NOMO-1 (cell line): ENCODE measurements at regions not wholly inside any gene's neighbourhood (a gene's known extent, or its start where the extent isn't known, plus 50 kb on each side); places are given as distances from the start of the nearest gene placed in this dataset.

Source experiments
- DNase-seq, 2 experiments: peaks; one replicate each; lab custom pipeline; 2025; ENCODE audit not compliant: unreplicated experiment in 2 of 2; lab: John Stamatoyannopoulos, UW

DNA sequence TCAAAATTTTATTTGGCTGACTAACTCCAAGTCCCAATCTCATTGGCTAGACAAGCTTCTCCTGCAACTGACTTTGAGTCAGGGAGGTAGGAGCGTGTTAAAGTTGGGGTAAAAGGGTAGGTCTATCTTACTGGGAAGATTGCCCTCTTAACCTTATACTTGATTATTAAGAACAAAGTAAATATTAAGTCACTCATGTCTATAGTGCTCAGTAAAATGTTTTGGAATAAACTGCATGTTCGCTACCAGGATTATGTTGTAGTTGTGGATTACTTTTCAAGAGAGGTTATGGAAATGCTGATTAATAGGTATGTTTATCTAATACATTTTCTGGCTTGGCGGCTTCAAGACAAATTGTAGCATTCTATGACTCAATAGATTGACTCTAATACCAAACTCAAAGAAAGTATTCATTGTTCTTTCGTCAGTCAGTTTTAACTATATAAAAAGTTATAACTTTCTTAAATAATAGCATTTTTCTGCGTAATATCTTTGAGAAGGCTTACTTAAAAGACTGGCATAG, 539.1 kb downstream of the PSAT1 start:
- no peak for DNase-seq

DNA sequence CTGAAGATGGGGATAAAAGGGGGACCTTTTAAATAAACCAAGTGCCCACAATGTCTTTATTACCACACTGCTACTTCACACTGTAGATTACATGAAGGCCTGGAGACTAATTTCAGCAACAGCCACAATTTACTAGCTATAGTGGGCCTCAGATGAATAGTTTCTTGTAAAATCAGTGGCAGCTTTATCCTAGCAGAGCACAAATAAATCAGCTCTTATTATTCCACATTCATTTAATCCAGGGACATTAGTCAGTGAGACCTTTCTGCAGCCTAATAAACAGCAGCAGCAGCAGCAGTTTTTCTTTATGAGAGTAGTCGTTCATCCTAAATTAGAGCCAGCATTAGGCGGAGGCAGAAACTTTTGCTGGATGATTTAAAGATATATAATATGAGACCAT, 542.3 kb downstream of the PSAT1 start:
- no peak for DNase-seq

DNA sequence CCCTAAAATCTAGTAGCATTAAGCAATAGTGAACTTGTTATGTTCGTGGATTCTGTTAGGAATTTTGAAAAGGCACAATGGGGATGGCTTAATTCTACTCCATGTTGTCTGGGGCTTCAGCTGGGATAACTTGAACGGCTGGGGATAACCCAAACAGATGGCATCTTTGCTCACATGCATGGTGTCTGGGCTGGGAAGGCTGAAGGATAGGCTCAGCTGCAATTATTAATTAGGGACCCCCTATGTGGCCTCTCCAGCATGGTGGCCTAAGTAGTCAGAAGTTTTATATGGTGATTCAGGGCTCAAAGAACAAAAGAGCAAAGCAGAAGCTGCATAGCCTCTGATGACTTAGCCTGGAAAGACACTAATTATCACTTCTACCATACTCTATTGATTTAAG, 551.1 kb downstream of the PSAT1 start:
- DNase-seq, result no peak

DNA sequence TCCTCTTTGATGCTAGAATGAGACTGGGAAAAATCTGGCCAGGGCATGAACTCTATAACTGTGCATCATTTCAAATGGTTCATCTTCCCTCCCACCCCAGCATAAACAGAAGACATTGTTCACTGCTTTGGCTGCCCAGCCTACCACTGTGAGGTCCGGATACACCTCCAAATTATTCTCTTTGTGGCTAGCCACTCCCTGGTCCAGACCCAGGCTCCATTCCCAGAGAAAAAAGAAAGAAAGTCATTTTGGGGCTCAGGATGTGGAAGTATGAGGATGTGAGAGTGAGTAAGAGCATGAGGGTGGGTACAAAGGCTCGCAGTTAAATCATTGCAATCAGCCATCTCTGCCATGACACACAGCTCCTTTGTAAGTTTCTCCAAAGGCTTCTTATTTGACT, 559.2 kb downstream of the PSAT1 start:
- no peak for DNase-seq

DNA sequence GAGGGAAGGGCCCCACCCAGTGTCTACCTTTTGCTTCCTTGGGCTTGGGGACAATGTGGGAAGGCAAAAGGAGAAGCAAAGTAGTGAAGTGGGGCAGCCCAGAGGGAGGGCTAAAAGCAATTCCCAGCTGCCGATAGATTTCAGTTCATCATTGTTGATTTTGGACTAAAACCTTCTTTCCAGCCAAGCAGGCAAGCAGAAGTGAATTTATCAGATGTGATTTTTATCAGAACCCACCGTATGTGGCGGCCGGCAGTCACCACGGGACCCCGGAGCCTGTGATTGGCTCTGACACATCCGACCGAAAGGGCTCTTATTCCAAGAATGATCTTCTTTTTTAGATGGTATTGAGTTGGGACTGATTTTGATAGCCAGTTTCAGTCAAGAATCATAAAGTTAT, 559.9 kb downstream of the PSAT1 start:
- DNase-seq, result no peak

DNA sequence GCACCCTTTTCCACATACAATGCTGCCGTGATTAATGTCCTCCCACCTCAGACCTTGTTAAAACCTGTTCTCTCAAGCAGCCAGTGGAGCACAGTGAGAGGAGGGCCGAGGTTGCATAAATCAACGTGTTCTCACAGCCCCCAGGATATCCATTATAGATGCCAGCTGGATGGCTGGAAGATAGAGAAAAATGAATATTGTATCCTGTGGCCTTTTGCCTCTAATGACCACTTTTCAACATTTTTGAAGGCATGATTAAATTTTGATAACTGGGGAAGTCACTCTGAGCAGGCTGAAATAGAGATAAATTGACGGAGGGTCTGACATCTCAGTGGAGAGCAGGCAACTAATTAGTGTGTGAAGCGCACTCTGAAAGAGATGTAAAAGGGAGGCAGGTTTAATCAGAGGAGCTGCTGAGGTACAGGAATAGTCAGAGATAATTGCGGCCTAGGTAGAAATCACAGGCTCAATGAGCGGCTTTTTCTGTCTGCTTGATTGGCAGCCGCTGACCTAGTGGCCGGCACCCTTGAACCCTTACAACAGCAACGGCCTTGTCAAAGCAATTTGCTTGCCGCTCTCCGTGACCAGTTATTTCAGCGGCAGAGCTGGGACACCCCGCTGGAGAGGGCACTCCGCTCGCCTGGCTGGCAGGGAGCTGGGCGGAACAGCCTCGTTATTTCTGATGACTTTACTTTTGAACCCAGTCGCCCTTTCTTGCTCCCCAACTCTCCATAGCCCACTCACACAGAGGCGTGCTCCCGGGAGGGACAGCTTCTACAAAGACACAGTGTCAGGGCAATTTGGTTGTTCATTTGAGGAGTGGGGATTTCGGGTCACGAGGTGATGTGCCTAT, 560.7 kb downstream of the PSAT1 start:
- DNase-seq, result no peak

DNA sequence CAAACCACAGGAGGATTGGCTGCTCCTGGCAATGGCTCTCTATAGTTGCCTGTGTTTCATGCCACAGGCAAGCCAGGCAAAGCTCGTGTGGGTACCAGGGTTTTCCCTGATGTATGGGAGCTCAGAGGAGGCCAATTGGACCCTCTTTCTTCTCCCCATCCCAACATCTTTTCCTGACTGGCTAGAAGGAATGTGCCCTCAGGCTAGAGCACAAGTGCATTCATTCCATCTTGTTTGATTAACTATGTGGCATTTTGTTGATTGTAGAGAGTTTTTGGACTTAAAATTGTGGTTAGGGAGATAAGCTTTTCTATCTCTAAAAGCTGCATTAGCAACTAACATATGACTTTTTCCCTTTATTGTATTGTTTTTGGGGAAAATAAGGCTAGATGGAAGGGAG, 561.3 kb downstream of the PSAT1 start:
- no peak for DNase-seq

DNA sequence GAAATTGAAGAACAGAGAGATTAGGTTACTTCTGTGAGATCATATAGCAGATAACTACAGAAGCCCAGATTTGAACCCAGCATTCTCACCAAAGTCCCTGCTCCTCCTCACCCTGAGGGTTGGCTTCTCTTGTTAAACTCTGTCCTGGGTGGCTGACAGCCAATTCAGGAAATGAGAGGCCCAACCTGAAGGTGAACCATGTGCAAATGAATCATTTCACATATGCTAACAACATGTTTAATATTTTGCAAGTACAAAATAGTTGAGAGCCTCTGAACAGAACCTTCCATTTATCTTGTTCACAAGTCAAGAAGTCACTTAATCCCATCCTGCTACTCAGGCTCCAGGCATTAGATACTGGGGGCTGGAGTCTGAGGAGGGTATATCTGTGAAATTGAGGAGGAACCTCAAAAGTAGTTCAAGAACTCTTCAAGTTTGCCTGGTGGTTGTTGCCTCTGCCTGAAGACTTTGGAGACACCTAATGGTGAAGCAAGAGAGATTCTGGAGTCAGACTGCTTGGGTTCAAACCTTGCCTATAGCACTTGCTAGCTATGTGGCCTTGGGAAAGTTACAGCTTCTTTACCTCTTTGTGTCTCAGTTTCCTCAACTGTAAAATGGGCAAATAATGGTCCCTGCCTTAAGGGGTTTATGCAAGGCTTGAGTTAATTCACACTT, 564.0 kb downstream of the PSAT1 start:
- no peak for DNase-seq

DNA sequence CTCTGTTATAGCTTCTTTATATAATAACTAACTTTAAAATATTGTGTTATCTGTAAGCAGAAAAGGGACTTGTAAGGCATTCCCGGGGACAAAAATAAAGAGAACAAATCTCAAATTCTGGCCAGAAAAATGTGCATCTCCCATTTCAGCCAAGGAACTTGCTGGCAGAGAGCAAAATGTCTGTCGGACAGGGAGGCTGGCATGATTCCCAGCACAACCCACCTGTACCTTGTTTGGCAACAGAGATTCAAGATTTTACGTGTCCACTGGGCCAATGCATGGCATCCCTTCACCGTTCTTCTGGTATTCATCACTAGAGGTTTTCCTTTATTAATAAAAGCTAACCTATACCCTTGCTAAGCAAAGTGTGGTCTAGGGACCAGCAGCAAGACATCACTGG, 566.6 kb downstream of the PSAT1 start:
- no peak for DNase-seq

DNA sequence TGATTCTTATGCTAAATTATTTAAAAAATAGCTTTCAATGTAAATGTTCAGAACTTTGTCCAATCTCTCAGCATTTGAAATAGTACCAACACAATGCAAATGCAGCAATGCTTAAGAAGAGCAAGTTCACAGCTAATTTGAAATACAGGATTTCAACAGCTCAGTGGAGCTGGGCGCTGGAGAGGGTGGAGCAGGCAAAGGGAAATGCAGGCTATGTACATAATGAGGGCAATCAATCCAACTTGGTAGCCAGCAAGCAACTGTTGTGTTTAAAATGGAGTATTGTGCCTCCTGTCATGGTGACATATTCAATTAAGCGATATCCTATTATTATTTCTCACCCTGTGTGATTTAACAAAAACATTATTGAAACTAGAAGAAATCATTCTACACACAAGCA, 568.8 kb downstream of the PSAT1 start:
- DNase-seq, result no peak

DNA sequence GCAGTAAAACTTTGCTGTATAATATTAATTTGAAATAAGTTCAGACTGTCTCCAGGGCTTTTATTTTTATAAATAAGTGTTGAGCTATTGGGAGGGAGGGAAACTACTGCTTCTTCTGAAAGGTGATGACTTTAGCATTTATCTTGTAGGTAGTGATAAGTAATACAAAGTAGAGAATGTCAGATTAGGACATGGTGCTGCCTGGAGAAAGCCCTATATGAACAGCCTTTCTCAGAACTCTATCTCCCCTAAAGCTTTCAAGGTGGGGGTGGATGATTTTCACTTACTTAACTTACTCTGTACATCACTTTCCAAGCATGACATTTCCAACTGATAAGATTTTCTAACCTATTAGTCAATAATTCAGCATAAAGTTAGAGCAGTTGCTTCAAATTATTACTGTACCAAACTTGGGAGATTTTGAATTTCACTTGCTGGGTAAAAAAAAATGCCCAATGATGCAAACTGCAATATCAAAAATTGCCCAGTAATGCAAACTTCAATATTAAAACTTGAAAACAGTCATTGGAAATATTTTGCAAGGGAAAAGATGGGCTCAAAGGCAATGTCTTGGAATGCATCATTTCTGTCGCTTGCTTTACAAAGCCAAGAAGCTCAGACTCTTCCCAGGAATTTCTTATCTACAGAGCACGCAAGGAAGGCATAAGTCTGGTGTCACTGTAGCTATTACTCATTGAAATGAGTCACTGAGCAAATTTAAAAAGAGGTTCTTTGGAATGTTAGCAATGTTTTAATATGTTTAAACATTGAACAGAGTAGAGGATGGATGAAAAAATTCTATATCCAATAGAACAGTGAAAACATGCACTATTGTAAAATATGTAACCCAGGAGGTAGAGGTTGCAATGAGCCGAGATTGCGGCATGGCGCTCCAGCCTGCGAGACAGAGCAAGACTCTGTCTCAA, 569.5 kb downstream of the PSAT1 start:
- DNase-seq, result no peak

DNA sequence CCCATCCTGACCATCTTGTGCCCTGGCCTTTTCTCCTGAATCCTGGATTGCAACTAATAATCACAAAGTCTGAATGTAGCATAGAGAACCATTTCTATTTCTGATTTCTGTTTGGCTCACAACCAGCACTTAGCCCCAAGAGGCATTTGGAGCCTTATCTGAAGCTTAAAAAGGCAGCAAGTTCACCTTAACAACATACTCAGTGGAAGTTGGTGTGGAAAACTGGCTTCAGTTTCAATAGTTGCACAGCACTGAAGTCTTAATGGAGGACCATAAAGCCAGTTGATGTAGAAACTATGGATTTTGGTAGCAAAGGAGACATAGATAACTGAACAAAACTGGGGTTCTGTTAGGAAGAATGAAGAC, 574.1 kb downstream of the PSAT1 start:
- DNase-seq, result no peak

DNA sequence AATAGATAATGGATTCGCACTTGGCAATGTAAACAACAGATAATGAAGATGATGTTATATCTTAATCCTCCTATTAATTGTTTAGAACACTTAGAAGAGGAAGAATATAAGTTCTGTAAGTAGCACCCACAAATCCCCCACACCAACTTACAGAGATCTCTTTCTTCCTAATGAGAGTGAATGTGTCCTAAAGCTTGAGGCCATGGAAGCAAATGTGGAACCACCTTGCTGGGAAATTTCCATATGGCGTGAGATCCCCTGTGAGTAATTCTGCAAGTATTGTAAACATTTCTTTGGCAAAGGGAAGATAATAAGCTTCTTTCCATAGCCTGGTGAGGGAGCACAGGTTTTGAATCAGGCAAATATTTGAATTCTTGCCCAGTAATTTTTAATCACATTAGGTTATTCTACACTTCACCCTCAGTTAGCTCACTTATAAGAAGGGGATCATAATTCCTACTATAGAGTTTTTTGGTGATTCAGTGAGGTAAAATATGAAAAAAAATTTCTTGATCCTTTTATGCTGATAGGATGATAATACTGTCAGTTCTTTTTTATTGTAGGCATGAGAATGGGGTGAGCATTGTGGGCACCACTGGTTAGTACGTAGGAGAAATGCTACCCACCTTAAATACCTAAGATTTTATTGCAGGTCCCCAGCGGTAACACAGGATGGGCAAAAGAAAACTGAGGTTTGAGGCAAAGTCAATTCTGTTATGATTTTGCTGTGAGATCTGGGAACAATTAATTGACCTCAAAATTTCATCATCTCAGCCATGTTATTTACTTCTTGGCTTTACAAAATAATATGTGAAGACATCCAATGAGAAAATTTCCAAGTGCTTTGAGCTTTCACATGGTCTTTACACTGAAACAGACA, 574.8 kb downstream of the PSAT1 start:
- DNase-seq, result no peak

DNA sequence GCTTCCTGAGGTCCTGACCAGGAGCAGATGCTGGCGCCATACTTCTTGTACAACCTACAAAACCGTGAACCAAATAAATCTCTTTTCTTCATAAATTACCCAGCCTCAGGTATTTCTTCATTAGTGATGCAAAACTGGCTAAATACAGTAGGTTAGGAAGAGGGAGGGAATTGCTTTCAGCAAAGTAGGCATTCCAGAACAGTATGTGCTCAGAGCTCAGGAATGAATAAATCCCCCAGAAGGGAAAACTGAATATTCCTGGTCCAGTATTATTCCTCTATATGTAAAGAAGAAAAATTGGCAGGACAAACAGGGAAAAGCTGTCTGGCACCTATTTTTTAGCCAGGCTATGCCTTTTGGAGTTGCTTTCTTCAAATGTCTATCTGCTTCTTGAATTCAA, 577.1 kb downstream of the PSAT1 start:
- no peak for DNase-seq

DNA sequence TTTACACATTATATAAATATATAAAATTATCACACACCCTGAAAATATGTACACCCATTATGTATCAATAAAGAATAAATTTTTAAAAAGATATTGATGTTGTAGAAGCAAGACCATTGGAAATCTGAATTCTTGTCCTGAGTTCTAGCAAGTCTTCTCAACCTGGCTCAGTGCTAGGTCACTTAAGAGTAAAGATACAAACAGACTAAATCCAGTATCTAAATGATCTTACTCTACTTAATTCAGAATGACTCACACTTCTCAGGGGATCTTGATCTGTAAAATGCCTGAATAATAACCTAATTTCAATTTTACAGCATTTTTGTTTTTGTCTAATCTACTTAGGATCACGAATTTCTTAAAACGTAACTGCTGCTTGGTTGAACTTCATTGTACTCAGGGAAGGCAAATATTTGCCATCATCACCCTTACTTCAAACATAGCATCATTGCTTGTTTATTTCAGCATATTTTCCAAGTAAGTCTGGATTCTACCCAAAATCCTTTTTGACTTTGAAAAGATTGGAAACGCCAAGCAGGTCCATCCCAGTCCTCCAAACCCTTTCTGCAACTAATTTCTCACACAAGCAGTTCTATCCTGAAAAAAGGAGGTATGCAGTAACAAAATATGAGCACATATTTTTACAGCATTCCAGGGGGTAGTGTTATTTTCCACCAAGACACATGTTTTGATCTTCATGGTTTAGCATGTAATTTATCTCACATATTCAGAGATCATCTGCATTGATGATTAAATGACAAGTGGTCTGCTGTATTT, 582.6 kb downstream of the PSAT1 start:
- DNase-seq, result no peak

DNA sequence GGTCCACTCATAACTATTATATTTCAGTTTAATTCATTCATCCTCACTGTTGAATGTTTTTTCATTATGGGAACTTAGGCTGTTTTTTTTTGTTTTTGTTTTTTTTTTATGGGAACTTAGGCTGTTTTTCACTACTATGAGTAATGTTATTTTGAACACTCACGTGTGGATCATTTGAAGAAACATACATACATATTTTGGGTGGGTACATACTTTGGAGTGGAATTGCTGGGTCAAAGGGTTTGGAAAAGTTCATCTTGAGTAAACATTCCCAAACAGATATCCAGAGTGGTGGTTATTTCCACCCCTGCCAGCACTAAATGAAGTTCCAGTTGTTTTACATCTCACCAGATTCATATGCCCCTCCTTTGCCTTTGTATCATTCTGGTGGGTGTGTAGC, 584.4 kb downstream of the PSAT1 start:
- no peak for DNase-seq

DNA sequence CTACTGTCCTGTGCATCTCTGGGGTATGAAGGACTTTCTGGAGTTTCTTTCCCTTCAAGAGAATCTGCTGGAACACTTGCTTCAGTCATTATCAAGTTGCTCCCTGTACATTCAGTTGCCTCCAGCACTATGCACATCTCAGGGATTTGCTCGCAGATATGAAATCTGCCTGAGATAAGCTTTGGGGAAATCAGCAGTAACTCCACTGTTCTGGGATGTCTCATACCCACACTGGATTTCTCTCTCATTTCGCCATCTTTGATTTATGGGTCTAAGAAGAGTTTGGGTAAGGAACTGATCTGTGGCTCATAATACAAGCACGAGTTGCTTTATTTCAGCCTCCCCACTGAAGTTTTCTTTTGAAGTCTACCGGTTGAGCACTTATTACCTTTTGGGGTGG, 585.6 kb downstream of the PSAT1 start:
- DNase-seq, result no peak

DNA sequence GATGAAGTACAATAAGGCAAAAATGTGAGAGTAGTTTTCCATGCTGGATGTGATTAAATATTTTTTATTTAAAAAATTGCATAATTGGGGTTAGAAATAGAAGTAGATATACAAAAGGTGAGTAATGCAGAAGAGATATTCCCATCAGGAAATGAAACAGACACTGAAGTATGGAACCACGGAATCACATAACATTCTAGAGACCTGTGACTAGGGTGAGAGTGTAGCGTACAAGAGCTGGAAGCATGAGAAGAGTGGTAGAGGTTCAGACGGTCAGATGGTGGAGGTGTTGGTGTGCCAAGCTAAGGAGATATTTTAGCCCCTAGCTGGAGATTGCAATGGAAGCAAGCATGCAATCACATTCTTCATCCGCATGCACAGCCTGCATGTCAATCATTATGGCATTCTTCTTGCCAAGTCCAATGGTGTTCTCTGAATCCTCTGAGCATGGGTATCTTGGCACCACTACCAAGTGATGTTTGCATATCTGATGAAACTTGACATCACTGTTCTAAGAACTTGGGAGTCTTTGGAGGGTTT, 587.8 kb downstream of the PSAT1 start:
- no peak for DNase-seq

DNA sequence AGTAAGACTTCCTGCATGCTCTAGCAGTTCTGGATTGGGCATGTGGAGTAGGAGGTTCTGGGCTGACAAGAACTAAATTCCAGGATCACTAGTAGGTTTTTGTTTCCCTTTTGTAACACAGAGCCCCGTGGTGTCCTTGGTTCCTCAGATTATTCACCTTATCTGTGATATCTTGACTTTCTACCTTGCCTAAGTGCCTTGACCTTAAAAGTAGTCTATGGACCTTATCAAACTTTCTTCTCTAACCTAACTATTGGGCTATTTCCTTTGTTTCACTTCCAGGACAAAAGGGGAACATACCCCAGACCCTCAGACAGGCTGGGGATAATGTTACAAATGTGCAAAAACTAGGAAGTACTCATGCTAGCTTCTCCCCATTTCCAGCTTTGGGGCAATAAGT, 595.3 kb downstream of the PSAT1 start:
- DNase-seq, result peak in 1 of 2 experiments; percentile 14
